ENCODE measurements at regions not wholly inside any gene's neighbourhood (a gene's known extent, or its start where the extent isn't known, plus 50 kb on each side); places are given as distances from the start of the nearest gene placed in this dataset.

- intact Hi-C loops (cut with DNase I): no loop called here
- no peak for DNase-seq (ENCODE audit: missing footprints)
- ATAC-seq: no peak
These were observed 511.7 kb downstream of the USP25 start for GRCh38 chr21:16241479-16241963.

GRCh38 chr21:16243396-16243795 lies 513.6 kb downstream of the USP25 start:
- DNase-seq (ENCODE audit: missing footprints) (no peak), ATAC-seq (no peak)
- intact Hi-C loops (cut with DNase I): no loop called here

GRCh38 chr21:16248705-16249104 lies 518.9 kb downstream of the USP25 start:
- intact Hi-C loops (cut with DNase I): no loop called here
- ATAC-seq (no peak), DNase-seq (ENCODE audit: missing footprints) (no peak)

GRCh38 chr21:16250273-16250672 lies 520.5 kb downstream of the USP25 start:
- DNase-seq (ENCODE audit: missing footprints): no peak
- intact Hi-C loops (cut with DNase I): no loop called here
- ATAC-seq: no peak

- intact Hi-C loops (cut with DNase I): no loop called here
- DNase-seq (ENCODE audit: missing footprints) (no peak), ATAC-seq (no peak)
These were observed 529.2 kb downstream of the USP25 start for GRCh38 chr21:16258844-16259611.

GRCh38 chr21:16262091-16262490 lies 532.3 kb downstream of the USP25 start:
- intact Hi-C loops (cut with DNase I): loop anchor here (10.0 kb wide), 1 partner anchor 47 kb away; no protein-coding TSS in a partner anchor
- no peak for DNase-seq (ENCODE audit: missing footprints)
- ATAC-seq: no peak

- intact Hi-C loops (cut with DNase I): loop anchor here (10.0 kb wide), 1 partner anchor 50 kb away; no protein-coding TSS in a partner anchor
- peak; percentile 72 for ATAC-seq
These were observed 534.5 kb downstream of the USP25 start for GRCh38 chr21:16264319-16264718.

GRCh38 chr21:16269476-16269875 lies 539.7 kb downstream of the USP25 start:
- no peak for ATAC-seq
- intact Hi-C loops (cut with DNase I): loop anchor here (10.0 kb wide), 1 partner anchor 55 kb away; no protein-coding TSS in a partner anchor
- DNase-seq (ENCODE audit: missing footprints): no peak

More at GRCh38 chr21:16264319-16264718, 534.5 kb downstream of the USP25 start:
- DNase-seq (ENCODE audit: missing footprints): no peak

GRCh38 chr21:16279731-16280581 lies 550.2 kb downstream of the USP25 start:
- peak; percentile 41 for DNase-seq (ENCODE audit: missing footprints)
- ATAC-seq: peak; percentile 93
- intact Hi-C loops (cut with DNase I): no loop called here

- intact Hi-C loops (cut with DNase I): no loop called here
- DNase-seq (ENCODE audit: missing footprints) (no peak), ATAC-seq (no peak)
These were observed 550.9 kb downstream of the USP25 start for GRCh38 chr21:16280686-16281091.

- DNase-seq (ENCODE audit: missing footprints) (no peak), ATAC-seq (no peak)
- intact Hi-C loops (cut with DNase I): no loop called here
These were observed 553.7 kb downstream of the USP25 start for GRCh38 chr21:16283516-16283915.

GRCh38 chr21:16285605-16286126 lies 555.9 kb downstream of the USP25 start:
- ATAC-seq (no peak), DNase-seq (ENCODE audit: missing footprints) (no peak)
- intact Hi-C loops (cut with DNase I): no loop called here

- DNase-seq (ENCODE audit: missing footprints): no peak
- intact Hi-C loops (cut with DNase I): no loop called here
These were observed 557.3 kb downstream of the USP25 start for GRCh38 chr21:16287046-16287445.

GRCh38 chr21:16291296-16291695 lies 561.5 kb downstream of the USP25 start:
- intact Hi-C loops (cut with DNase I): no loop called here
- DNase-seq (ENCODE audit: missing footprints) (no peak), ATAC-seq (no peak)

More at GRCh38 chr21:16287046-16287445, 557.3 kb downstream of the USP25 start:
- ATAC-seq: no peak

- ATAC-seq: peak; percentile 63
- intact Hi-C loops (cut with DNase I): no loop called here
These were observed 564.3 kb downstream of the USP25 start for GRCh38 chr21:16294128-16294527.

GRCh38 chr21:16302851-16303282 lies 573.1 kb downstream of the USP25 start:
- intact Hi-C loops (cut with DNase I): no loop called here
- no peak for DNase-seq (ENCODE audit: missing footprints)
- peak; percentile 89 for ATAC-seq

More at GRCh38 chr21:16294128-16294527, 564.3 kb downstream of the USP25 start:
- DNase-seq (ENCODE audit: missing footprints): no peak

- intact Hi-C loops (cut with DNase I): loop anchor here (5.0 kb wide), 2 partner anchors 107 to 113 kb away; no protein-coding TSS in a partner anchor
- ATAC-seq: no peak
- DNase-seq (ENCODE audit: missing footprints): no peak
These were observed 574.7 kb downstream of the USP25 start for GRCh38 chr21:16304174-16305095.

GRCh38 chr21:16305686-16306085 lies 575.9 kb downstream of the USP25 start:
- intact Hi-C loops (cut with DNase I): loop anchor here (5.0 kb wide), 2 partner anchors 108 to 112 kb away; no protein-coding TSS in a partner anchor
- ATAC-seq (no peak), DNase-seq (ENCODE audit: missing footprints) (no peak)
